ENCODE measurements at regions not wholly inside any gene's neighbourhood (a gene's known extent, or its start where the extent isn't known, plus 50 kb on each side); places are given as distances from the start of the nearest gene placed in this dataset.

GRCh38 chr11:131092469-131092868 is 176.2 kb upstream of the SNX19 start:
- no peaks in the 10 kb centered on the region for H3K27me3 ChIP-seq (ENCODE audit: control insufficient read depth, insufficient read depth, low read length)
- POLR2A ChIA-PET = no interaction called here
- H3K9me3 ChIP-seq (ENCODE audit: control insufficient read depth, insufficient read depth, low read length) = no peaks in the 10 kb centered on the region
- TF ChIP-seq CTCF (IDR thresholded peaks at IDR 0.05; ENCODE audit: low read depth, low read length) = no peak
- CTCF ChIA-PET = interaction anchor here (0.6 kb wide), 2 partner anchors 18 to 155 kb away, joined by 3 to 4 read pairs; no protein-coding TSS in a partner anchor
- no peak overlapping the region for H3K4me3 ChIP-seq (ENCODE audit: low read depth, low read length)
- DNase-seq (ENCODE audit: low read depth, low spot score) = no peak
- no peak overlapping the region for H3K27ac ChIP-seq (ENCODE audit: low read depth, low read length)

GRCh38 chr11:131094827-131095226 is 178.5 kb upstream of the SNX19 start:
- TF ChIP-seq CTCF (IDR thresholded peaks at IDR 0.05; ENCODE audit: low read depth, low read length) = no peak

GRCh38 chr11:131095511-131096185 is 179.4 kb upstream of the SNX19 start:
- no peak for DNase-seq (ENCODE audit: low read depth, low spot score)
- CTCF ChIA-PET = interaction anchor here (1.7 kb wide), 1 partner anchor 578 kb away, joined by 4 read pairs; no protein-coding TSS in a partner anchor
- TF ChIP-seq CTCF (IDR thresholded peaks at IDR 0.05; ENCODE audit: low read depth, low read length) = no peak
- Histone ChIP-seq H3K4me3 (ENCODE audit: low read depth, low read length) (no peak overlapping the region), H3K27me3 (ENCODE audit: control insufficient read depth, insufficient read depth, low read length) (no peaks in the 10 kb centered on the region), H3K27ac (ENCODE audit: low read depth, low read length) (no peak overlapping the region), H3K9me3 (ENCODE audit: control insufficient read depth, insufficient read depth, low read length) (no peaks in the 10 kb centered on the region)
- POLR2A ChIA-PET = no interaction called here

More at GRCh38 chr11:131094827-131095226, 178.5 kb upstream of the SNX19 start:
- no peak for DNase-seq (ENCODE audit: low read depth, low spot score)
- ChIA-PET POLR2A (no interaction called here), CTCF (interaction anchor here (1.7 kb wide), 1 partner anchor 579 kb away, joined by 4 read pairs; no protein-coding TSS in a partner anchor)
- H3K27me3 ChIP-seq (ENCODE audit: control insufficient read depth, insufficient read depth, low read length) = no peaks in the 10 kb centered on the region
- no peak overlapping the region for H3K4me3 ChIP-seq (ENCODE audit: low read depth, low read length)
- H3K27ac ChIP-seq (ENCODE audit: low read depth, low read length) = no peak overlapping the region
- H3K9me3 ChIP-seq (ENCODE audit: control insufficient read depth, insufficient read depth, low read length) = no peaks in the 10 kb centered on the region

- Histone ChIP-seq H3K27me3 (ENCODE audit: control insufficient read depth, insufficient read depth, low read length) (no peaks in the 10 kb centered on the region), H3K4me3 (ENCODE audit: low read depth, low read length) (no peak overlapping the region), H3K27ac (ENCODE audit: low read depth, low read length) (no peak overlapping the region), H3K9me3 (ENCODE audit: control insufficient read depth, insufficient read depth, low read length) (no peaks in the 10 kb centered on the region)
- ChIA-PET CTCF (no interaction called here), POLR2A (no interaction called here)
- DNase-seq (ENCODE audit: low read depth, low spot score) = no peak
- no peak for TF ChIP-seq CTCF (IDR thresholded peaks at IDR 0.05; ENCODE audit: low read depth, low read length)
These were observed 182.7 kb upstream of the SNX19 start for GRCh38 chr11:131099013-131099412.

GRCh38 chr11:131099746-131100145 is 183.5 kb upstream of the SNX19 start:
- no peak for DNase-seq (ENCODE audit: low read depth, low spot score)
- ChIA-PET CTCF (interaction anchor here (0.7 to 1.4 kb wide), 4 partner anchors 36 to 1316 kb away, joined by 3 to 7 read pairs (median 4); no protein-coding TSS in a partner anchor), POLR2A (no interaction called here)
- no peak overlapping the region for H3K4me3 ChIP-seq (ENCODE audit: low read depth, low read length)
- no peaks in the 10 kb centered on the region for H3K9me3 ChIP-seq (ENCODE audit: control insufficient read depth, insufficient read depth, low read length)
- H3K27me3 ChIP-seq (ENCODE audit: control insufficient read depth, insufficient read depth, low read length) = no peaks in the 10 kb centered on the region
- TF ChIP-seq CTCF (IDR thresholded peaks at IDR 0.05; ENCODE audit: low read depth, low read length) = no peak
- no peak overlapping the region for H3K27ac ChIP-seq (ENCODE audit: low read depth, low read length)

All from AG04450 (cell line).